Neuronal stem cell (in vitro differentiated cells): ENCODE measurements at regions not wholly inside any gene's neighbourhood (a gene's known extent, or its start where the extent isn't known, plus 50 kb on each side); places are given as distances from the start of the nearest gene placed in this dataset.

Experiments
- DNase-seq: peaks from one replicate; pipeline ENCODE4 v3.0.0-alpha.2; 2013; ENCODE audit warnings: low spot score
- H2AFZ ChIP-seq: one replicate; pipeline ENCODE4 v1.6.1; 2013; ENCODE audit warnings: mild to moderate bottlenecking, low read length, inconsistent platforms
- H2AK5ac ChIP-seq: 2 replicates; pipeline ENCODE4 v1.6.1; 2013; ENCODE audit warnings: low read depth, mild to moderate bottlenecking, inconsistent platforms, low read length, moderate library complexity, mixed read lengths
- H2BK120ac ChIP-seq: 2 replicates; pipeline ENCODE4 v1.6.1; 2013; ENCODE audit warnings: low read depth, mild to moderate bottlenecking, inconsistent platforms, low read length, moderate library complexity, mixed read lengths
- H2BK12ac ChIP-seq: one replicate; pipeline ENCODE4 v1.6.1; 2013; ENCODE audit warnings: low read length, inconsistent platforms
- H2BK15ac ChIP-seq: 2 replicates; pipeline ENCODE4 v1.6.1; 2013; ENCODE audit warnings: mild to moderate bottlenecking, low read length, inconsistent platforms, mixed read lengths
- H2BK5ac ChIP-seq: one replicate; pipeline ENCODE4 v1.6.1; 2013; ENCODE audit warnings: inconsistent platforms, mild to moderate bottlenecking, low read length, moderate library complexity
- H3K14ac ChIP-seq: one replicate; pipeline ENCODE4 v1.6.1; 2013; ENCODE audit warnings: low read length, inconsistent platforms
- H3K18ac ChIP-seq: 2 replicates; pipeline ENCODE4 v1.6.1; 2013; ENCODE audit warnings: low read length, inconsistent platforms
- H3K23ac ChIP-seq: 2 replicates; pipeline ENCODE4 v1.6.1; 2013; ENCODE audit warnings: low read depth, mild to moderate bottlenecking, mixed read lengths, low read length, inconsistent platforms; ENCODE audit not compliant: poor library complexity
- H3K27ac ChIP-seq: replicated peaks from 3 replicates; pipeline ENCODE4 v1.5.1; 2013; ENCODE audit warnings: low read length, inconsistent platforms
- H3K27me3 ChIP-seq, 3 experiments: 2 replicates each; pipeline ENCODE4 v1.6.1; 2013; ENCODE audit warnings: low read length in 3 of 3, mild to moderate bottlenecking in 2 of 3, inconsistent platforms in 1 of 3, low read depth in 1 of 3, mixed read lengths in 1 of 3, moderate library complexity in 1 of 3; ENCODE audit not compliant: control insufficient read depth in 3 of 3, insufficient read depth in 3 of 3
- H3K36me3 ChIP-seq, 2 donors: replicated peaks in 1 of 2; 2 replicates each; pipeline ENCODE4 v1.6.1; 2013; ENCODE audit warnings: low read length in 2 of 2; ENCODE audit not compliant: control insufficient read depth in 2 of 2, insufficient read depth in 2 of 2
- H3K4ac ChIP-seq: 2 replicates; pipeline ENCODE4 v1.6.1; 2013; ENCODE audit warnings: inconsistent platforms, mild to moderate bottlenecking, low read length, moderate library complexity
- H3K4me1 ChIP-seq, 2 donors: 1 replicate in 1 of 2; 2 replicates in 1 of 2; pipeline ENCODE4 v1.6.1; 2013; ENCODE audit warnings: low read length in 2 of 2, low read depth in 1 of 2; ENCODE audit not compliant: control insufficient read depth in 2 of 2, insufficient read depth in 1 of 2
- H3K4me2 ChIP-seq: one replicate; pipeline ENCODE4 v1.6.1; 2013; ENCODE audit warnings: mild to moderate bottlenecking, low read length, inconsistent platforms; ENCODE audit not compliant: insufficient read depth, poor library complexity, severe bottlenecking
- H3K4me3 ChIP-seq, 2 donors: 2 replicates each; pipeline ENCODE4 v1.5.1; 2013; ENCODE audit warnings: low read length in 2 of 2, mild to moderate bottlenecking in 2 of 2, inconsistent platforms in 1 of 2, moderate library complexity in 1 of 2
- H3K79me1 ChIP-seq: one replicate; pipeline ENCODE4 v1.6.1; 2013; ENCODE audit warnings: low read depth, mild to moderate bottlenecking, inconsistent platforms, low read length, moderate library complexity
- H3K9ac ChIP-seq: one replicate; pipeline ENCODE4 v1.6.1; 2013; ENCODE audit warnings: mild to moderate bottlenecking, low read depth, low read length, inconsistent platforms; ENCODE audit not compliant: poor library complexity
- H3K9me3 ChIP-seq, 2 donors: replicated peaks in 1 of 2; 2 replicates each; pipeline versions ENCODE3 to v1.6.1; 2013; ENCODE audit warnings: low read length in 2 of 2, mild to moderate bottlenecking in 2 of 2, inconsistent platforms in 1 of 2, low read depth in 1 of 2, mixed read lengths in 1 of 2, moderate library complexity in 1 of 2; ENCODE audit not compliant: control insufficient read depth in 2 of 2, insufficient read depth in 1 of 2
- H4K8ac ChIP-seq: one replicate; pipeline ENCODE4 v1.6.1; 2013; ENCODE audit warnings: low read depth, mild to moderate bottlenecking, inconsistent platforms, low read length, moderate library complexity
- H4K91ac ChIP-seq: one replicate; pipeline ENCODE4 v1.6.1; 2013; ENCODE audit warnings: low read length, low read depth, mild to moderate bottlenecking, inconsistent platforms; ENCODE audit not compliant: poor library complexity
- WGBS, 2 donors: extraction: QIAGEN DNeasy Blood & Tissue Kit; methylation state at CpG; one replicate each; pipeline ENCODE4 v1.1.7; 2013; ENCODE audit warnings: missing lambda C conversion rate in 2 of 2, mixed read lengths in 1 of 2; ENCODE audit not compliant: insufficient read length in 2 of 2, insufficient replicate concordance in 1 of 2; ENCODE audit errors: extremely low coverage in 2 of 2; 5-methylcytosine and 5-hydroxymethylcytosine counted together

DNA sequence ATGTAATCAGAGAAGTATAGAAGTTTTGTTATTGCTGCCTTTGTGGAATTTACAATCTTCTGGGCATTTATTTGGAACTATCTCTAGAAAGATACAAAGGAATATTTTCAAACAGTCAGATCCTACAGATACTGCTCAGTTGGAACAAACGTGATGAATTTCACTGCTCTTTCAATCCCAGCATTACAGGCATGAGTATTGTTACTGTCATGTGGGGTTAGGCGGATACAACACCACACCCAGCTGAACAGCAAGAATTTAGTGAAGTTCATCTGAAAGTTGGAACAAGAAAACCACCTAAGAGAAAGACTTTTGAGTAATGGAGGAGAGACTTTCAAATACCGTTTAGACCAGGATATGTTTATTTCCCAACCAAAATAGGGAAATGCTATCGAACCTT lies 123.3 kb upstream of the PLXNC1 start:
- H3K23ac ChIP-seq = no peak overlapping the region
- H3K14ac ChIP-seq = no peak overlapping the region
- H2BK12ac ChIP-seq = no peak overlapping the region
- H3K27me3 ChIP-seq = no peaks in the 10 kb centered on the region
- H3K4me2 ChIP-seq = no peak overlapping the region
- H3K4me3 ChIP-seq = no peak overlapping the region
- no peak overlapping the region for H3K4ac ChIP-seq
- WGBS, 2 donors = no CpG with 5 or more reads among the region's 4 CpGs
- no peak for DNase-seq
- no peak overlapping the region for H3K27ac ChIP-seq
- H3K79me1 ChIP-seq = no peaks in the 10 kb centered on the region
- H2BK120ac ChIP-seq = no peak overlapping the region
- no peaks in the 10 kb centered on the region for H3K36me3 ChIP-seq
- H3K4me1 ChIP-seq = peaks cover 0 to 2% of the 10 kb centered on the region in 2 donors
- H4K91ac ChIP-seq = no peak overlapping the region
- no peak overlapping the region for H2BK15ac ChIP-seq
- no peak overlapping the region for H3K18ac ChIP-seq
- no peak overlapping the region for H2AK5ac ChIP-seq
- H2BK5ac ChIP-seq = no peak overlapping the region
- no peak overlapping the region for H4K8ac ChIP-seq
- no peak overlapping the region for H2AFZ ChIP-seq
- H3K9me3 ChIP-seq = peaks cover 3 to 6% of the 10 kb centered on the region in 2 donors
- H3K9ac ChIP-seq = no peak overlapping the region

DNA sequence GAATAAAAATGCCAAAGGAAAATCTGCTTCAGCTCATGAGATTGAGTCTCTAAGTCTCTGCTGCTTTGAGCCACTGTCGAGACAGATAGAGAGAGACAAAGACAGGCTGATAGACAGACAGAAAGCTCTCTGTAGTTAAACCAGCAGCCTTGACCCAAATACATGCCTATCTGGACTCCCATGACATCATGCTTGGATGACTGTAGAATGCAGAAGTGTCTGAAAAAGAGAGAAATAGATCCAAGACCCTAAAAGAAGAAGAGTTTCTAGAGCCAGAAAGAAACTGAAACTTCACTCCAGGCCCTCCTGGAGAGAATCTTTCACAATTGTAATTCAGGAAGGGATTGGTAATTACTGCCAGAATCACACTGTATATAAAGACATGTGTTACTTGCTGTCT lies 122.6 kb upstream of the PLXNC1 start:
- Histone ChIP-seq H3K4ac (no peak overlapping the region), H2AK5ac (no peak overlapping the region), H4K8ac (no peak overlapping the region), H2BK15ac (no peak overlapping the region), H3K79me1 (no peaks in the 10 kb centered on the region), H3K4me1 (peaks cover 0 to 2% of the 10 kb centered on the region in 2 donors), H4K91ac (no peak overlapping the region), H3K18ac (no peak overlapping the region), H3K36me3 (no peaks in the 10 kb centered on the region), H2BK5ac (no peak overlapping the region), H3K27me3 (no peaks in the 10 kb centered on the region), H2BK12ac (no peak overlapping the region), H3K4me3 (no peak overlapping the region), H2BK120ac (no peak overlapping the region), H2AFZ (no peak overlapping the region), H3K9me3 (peaks cover 3 to 6% of the 10 kb centered on the region in 2 donors), H3K27ac (no peak overlapping the region), H3K4me2 (no peak overlapping the region), H3K14ac (no peak overlapping the region), H3K9ac (no peak overlapping the region), H3K23ac (no peak overlapping the region)
- no peak for DNase-seq
- no CpG with 5 or more reads among the region's 1 CpG for WGBS, 2 donors

DNA sequence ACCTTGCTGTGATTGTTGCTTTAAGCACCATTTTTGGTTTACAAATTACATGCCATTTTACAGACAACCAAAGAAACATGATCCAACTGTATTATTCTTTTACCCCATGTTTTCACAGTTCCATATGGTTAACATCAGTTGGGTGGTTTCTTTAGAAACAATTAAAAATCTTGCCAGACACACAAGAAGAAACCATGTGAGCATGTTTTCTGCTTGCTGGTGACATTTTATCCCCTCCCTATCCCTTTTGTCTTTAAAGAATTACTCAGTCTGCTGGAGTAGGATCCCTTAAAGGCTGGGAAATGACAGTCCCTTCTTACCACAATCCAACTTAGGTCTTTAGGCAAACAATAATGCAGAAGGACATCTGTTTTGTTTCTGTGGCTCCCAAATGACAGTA lies 121.8 kb upstream of the PLXNC1 start:
- Histone ChIP-seq H2AFZ (no peak overlapping the region), H3K4me1 (peaks cover 0 to 2% of the 10 kb centered on the region in 2 donors), H3K79me1 (no peaks in the 10 kb centered on the region), H3K14ac (no peak overlapping the region), H3K4me2 (no peak overlapping the region), H2AK5ac (no peak overlapping the region), H3K9me3 (peaks cover 3 to 6% of the 10 kb centered on the region in 2 donors), H2BK15ac (no peak overlapping the region), H3K27ac (no peak overlapping the region), H3K4ac (no peak overlapping the region), H3K9ac (no peak overlapping the region), H3K23ac (no peak overlapping the region), H3K4me3 (no peak overlapping the region), H2BK5ac (no peak overlapping the region), H3K18ac (no peak overlapping the region), H4K91ac (no peak overlapping the region), H3K27me3 (no peaks in the 10 kb centered on the region), H2BK120ac (no peak overlapping the region), H4K8ac (no peak overlapping the region), H2BK12ac (no peak overlapping the region), H3K36me3 (no peaks in the 10 kb centered on the region)
- DNase-seq = no peak

DNA sequence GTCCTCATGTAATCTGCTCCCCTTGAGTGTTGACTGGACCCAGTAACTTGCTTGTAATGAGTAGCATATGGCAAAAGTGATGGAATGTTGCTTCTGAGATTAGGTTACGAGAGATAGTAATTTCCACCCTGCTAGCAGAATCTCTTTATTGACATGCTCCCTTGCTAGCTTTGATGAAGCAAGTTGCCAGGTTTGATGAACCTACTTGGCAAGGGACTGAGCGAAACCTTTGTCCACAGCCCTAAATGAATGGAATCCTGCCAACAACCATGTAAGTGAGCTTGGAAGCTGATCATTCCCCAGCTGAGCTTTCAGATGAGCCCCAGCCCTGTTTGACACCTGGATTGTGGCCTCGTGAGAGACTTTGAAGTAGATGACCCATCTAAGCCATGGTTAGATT lies 120.8 kb upstream of the PLXNC1 start:
- no peak overlapping the region for H3K4ac ChIP-seq
- H3K27ac ChIP-seq = no peak overlapping the region
- H3K9me3 ChIP-seq = peaks cover 3 to 6% of the 10 kb centered on the region in 2 donors
- DNase-seq = no peak
- no peak overlapping the region for H3K9ac ChIP-seq
- H3K23ac ChIP-seq = no peak overlapping the region
- no peak overlapping the region for H2AFZ ChIP-seq
- no peak overlapping the region for H3K14ac ChIP-seq
- peaks cover 0 to 2% of the 10 kb centered on the region in 2 donors for H3K4me1 ChIP-seq
- H3K36me3 ChIP-seq = no peaks in the 10 kb centered on the region
- H2AK5ac ChIP-seq = no peak overlapping the region
- no peak overlapping the region for H2BK120ac ChIP-seq
- H3K18ac ChIP-seq = no peak overlapping the region
- no peaks in the 10 kb centered on the region for H3K79me1 ChIP-seq
- H3K4me2 ChIP-seq = no peak overlapping the region
- H2BK15ac ChIP-seq = no peak overlapping the region
- H2BK12ac ChIP-seq = no peak overlapping the region
- H2BK5ac ChIP-seq = no peak overlapping the region
- H3K4me3 ChIP-seq = no peak overlapping the region
- H3K27me3 ChIP-seq = no peaks in the 10 kb centered on the region
- no peak overlapping the region for H4K8ac ChIP-seq
- H4K91ac ChIP-seq = no peak overlapping the region
- no CpG with 5 or more reads among the region's 3 CpGs for WGBS, 2 donors
